GM12891 (cell line): ENCODE measurements at regions not wholly inside any gene's neighbourhood (a gene's known extent, or its start where the extent isn't known, plus 50 kb on each side); places are given as distances from the start of the nearest gene placed in this dataset.

Source experiments
- POLR2A ChIP-seq: IDR thresholded peaks from 2 replicates; pipeline ENCODE4 v1.6.1; 2011; ENCODE audit warnings: low read depth, low read length, control low read depth
- POLR2AphosphoS5 ChIP-seq: IDR thresholded peaks from 2 replicates; pipeline ENCODE4 v1.6.1; 2011; ENCODE audit warnings: low read depth, low read length, control low read depth
- SPI1 ChIP-seq: IDR thresholded peaks from 2 replicates; pipeline ENCODE4 v1.6.1; 2011; ENCODE audit warnings: low read depth, low read length, control low read depth
- TAF1 ChIP-seq: IDR thresholded peaks from 2 replicates; pipeline ENCODE4 v1.6.1; 2011; ENCODE audit warnings: low read depth, low read length, control low read depth

GRCh38 chr9:106758911-106759310 lies 104.1 kb upstream of the ZNF462 start:
- TF ChIP-seq POLR2AphosphoS5, result no peak
- TF ChIP-seq POLR2A, result no peak
- no peak for TF ChIP-seq TAF1
- TF ChIP-seq SPI1, result no peak
